CD4-positive, alpha-beta T cell (primary cell): ENCODE measurements at regions not wholly inside any gene's neighbourhood (a gene's known extent, or its start where the extent isn't known, plus 50 kb on each side); places are given as distances from the start of the nearest gene placed in this dataset.

Source experiments
- ATAC-seq: fragments of 200-7000 bp; cut with Tn5 transposase; one replicate; pipeline ENCODE4 v1.10.0; 2022; ENCODE audit warnings: mild to moderate bottlenecking; ENCODE audit not compliant: poor library complexity
- CTCF ChIA-PET: fragments of 350-600 bp; sonication (Branson Sonifier 250); formaldehyde crosslinking; loops from one replicate; lab custom pipeline; 2021; ENCODE audit warnings: antibody characterized with exemption, inconsistent platforms; lab: Charles Lee
- POLR2A ChIA-PET: fragments of 350-600 bp; sonication (Branson Sonifier 250); formaldehyde crosslinking; loops from one replicate; lab custom pipeline; 2021; ENCODE audit warnings: antibody characterized with exemption, inconsistent platforms; lab: Charles Lee
- DNase-seq, 14 experiments: peaks; one replicate each; pipeline ENCODE4 v3.0.0-alpha.2; 2013 to 2020; ENCODE audit warnings: mixed read lengths in 2 of 14
- H3K27ac ChIP-seq, 2 donors: one replicate each; pipeline versions ENCODE4 v1.5.1 to v1.7.0; 2013; ENCODE audit warnings: low read length in 2 of 2, low read depth in 1 of 2, mild to moderate bottlenecking in 1 of 2
- H3K27me3 ChIP-seq, 2 experiments: 1 replicate in 1 of 2; 2 replicates in 1 of 2; pipeline versions ENCODE4 v1.6.1 to v1.7.0; 2013; ENCODE audit warnings: low read length in 2 of 2, control low read depth in 1 of 2, mild to moderate bottlenecking in 1 of 2, moderate library complexity in 1 of 2; ENCODE audit not compliant: insufficient read depth in 2 of 2, control insufficient read depth in 1 of 2
- H3K36me3 ChIP-seq: one replicate; pipeline ENCODE4 v1.6.1; 2013; ENCODE audit warnings: low read length, control low read depth; ENCODE audit not compliant: insufficient read depth
- H3K4me1 ChIP-seq: one replicate; pipeline ENCODE4 v1.6.1; 2013; ENCODE audit warnings: low read length, control low read depth; ENCODE audit not compliant: insufficient read depth
- H3K4me3 ChIP-seq: one replicate; pipeline ENCODE4 v1.5.1; 2013; ENCODE audit warnings: mild to moderate bottlenecking, low read length, moderate library complexity
- H3K9me3 ChIP-seq, 2 experiments: 1 replicate in 1 of 2; 2 replicates in 1 of 2; pipeline versions ENCODE4 v1.6.1 to v1.7.0; 2013; ENCODE audit warnings: low read length in 2 of 2, mild to moderate bottlenecking in 2 of 2, control low read depth in 1 of 2, moderate library complexity in 1 of 2; ENCODE audit not compliant: control insufficient read depth in 1 of 2, insufficient read depth in 1 of 2
- H3K27ac Mint-ChIP-seq: one replicate; pipeline ENCODE4 v1.8.0; 2020; ENCODE audit warnings: mixed read lengths
- H3K27me3 Mint-ChIP-seq: one replicate; pipeline ENCODE4 v1.8.0; 2021; ENCODE audit warnings: mixed read lengths
- H3K36me3 Mint-ChIP-seq: one replicate; pipeline ENCODE4 v1.8.0; 2021; ENCODE audit warnings: low read depth, mixed read lengths
- H3K4me1 Mint-ChIP-seq: one replicate; pipeline ENCODE4 v1.8.0; 2021; ENCODE audit warnings: low read depth, mixed read lengths
- H3K4me3 Mint-ChIP-seq: one replicate; pipeline ENCODE4 v1.8.0; 2020; ENCODE audit warnings: mild to moderate bottlenecking, mixed read lengths
- H3K9me3 Mint-ChIP-seq: one replicate; pipeline ENCODE4 v1.8.0; 2020; ENCODE audit warnings: mixed read lengths
- intact Hi-C, 2 experiments: fragments of 100-400 bp; cut with DNase I in 1 of 2; cut with micrococcal nuclease in 1 of 2; formaldehyde crosslinking; loops; one replicate each; pipeline versions ENCODE4 v1.15.1 to v1.9.0; 2023 to 2025; cut with DNase I, micrococcal nuclease
- TF ChIP-seq, protein P1 (sequence below): fragments of 200-600 bp; IDR thresholded peaks from one replicate; pipeline ENCODE4 v1.8.0; 2022; ENCODE audit warnings: antibody characterized with exemption, mild to moderate bottlenecking

GRCh38 chr18:22606563-22607283 lies 189.0 kb upstream of the CTAGE1 start:
- ATAC-seq, result no peak
- Mint-ChIP-seq H3K4me3 (no peak overlapping the region), H3K27me3 (peaks cover 9% of the 10 kb centered on the region), H3K9me3 (no peaks in the 10 kb centered on the region), H3K4me1 (no peaks in the 10 kb centered on the region), H3K36me3 (no peaks in the 10 kb centered on the region), H3K27ac (no peak overlapping the region)
- no peaks in the 10 kb centered on the region for H3K36me3 ChIP-seq
- intact Hi-C loops, result loop anchor here in 1 of 2 experiments (10.0 kb wide), 1 partner anchor 62 kb away; no protein-coding TSS in a partner anchor
- POLR2A ChIA-PET, result no interaction called here
- peaks cover 0 to 3% of the 10 kb centered on the region in 2 experiments for H3K9me3 ChIP-seq
- H3K4me1 ChIP-seq, result no peaks in the 10 kb centered on the region
- TF ChIP-seq, protein P1, sequence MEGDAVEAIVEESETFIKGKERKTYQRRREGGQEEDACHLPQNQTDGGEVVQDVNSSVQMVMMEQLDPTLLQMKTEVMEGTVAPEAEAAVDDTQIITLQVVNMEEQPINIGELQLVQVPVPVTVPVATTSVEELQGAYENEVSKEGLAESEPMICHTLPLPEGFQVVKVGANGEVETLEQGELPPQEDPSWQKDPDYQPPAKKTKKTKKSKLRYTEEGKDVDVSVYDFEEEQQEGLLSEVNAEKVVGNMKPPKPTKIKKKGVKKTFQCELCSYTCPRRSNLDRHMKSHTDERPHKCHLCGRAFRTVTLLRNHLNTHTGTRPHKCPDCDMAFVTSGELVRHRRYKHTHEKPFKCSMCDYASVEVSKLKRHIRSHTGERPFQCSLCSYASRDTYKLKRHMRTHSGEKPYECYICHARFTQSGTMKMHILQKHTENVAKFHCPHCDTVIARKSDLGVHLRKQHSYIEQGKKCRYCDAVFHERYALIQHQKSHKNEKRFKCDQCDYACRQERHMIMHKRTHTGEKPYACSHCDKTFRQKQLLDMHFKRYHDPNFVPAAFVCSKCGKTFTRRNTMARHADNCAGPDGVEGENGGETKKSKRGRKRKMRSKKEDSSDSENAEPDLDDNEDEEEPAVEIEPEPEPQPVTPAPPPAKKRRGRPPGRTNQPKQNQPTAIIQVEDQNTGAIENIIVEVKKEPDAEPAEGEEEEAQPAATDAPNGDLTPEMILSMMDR, result no peak
- H3K27ac ChIP-seq, result no peak overlapping the region
- DNase-seq, result no peak
- H3K27me3 ChIP-seq, result no peaks in the 10 kb centered on the region
- H3K4me3 ChIP-seq, result no peak overlapping the region
- CTCF ChIA-PET, result no interaction called here

- no peak overlapping the region for H3K4me3 ChIP-seq
- Mint-ChIP-seq H3K27me3 (peaks cover 9% of the 10 kb centered on the region), H3K27ac (no peak overlapping the region), H3K4me1 (no peaks in the 10 kb centered on the region), H3K9me3 (no peaks in the 10 kb centered on the region), H3K36me3 (no peaks in the 10 kb centered on the region), H3K4me3 (no peak overlapping the region)
- no peak overlapping the region for H3K27ac ChIP-seq
- TF ChIP-seq, protein P1, result no peak
- peaks cover 0 to 3% of the 10 kb centered on the region in 2 experiments for H3K9me3 ChIP-seq
- CTCF ChIA-PET, result no interaction called here
- no peaks in the 10 kb centered on the region for H3K27me3 ChIP-seq
- ATAC-seq, result no peak
- intact Hi-C loops, result loop anchor here in 1 of 2 experiments (10.0 kb wide), 1 partner anchor 62 kb away; no protein-coding TSS in a partner anchor
- H3K36me3 ChIP-seq, result no peaks in the 10 kb centered on the region
- no peak for DNase-seq
- POLR2A ChIA-PET, result no interaction called here
- H3K4me1 ChIP-seq, result no peaks in the 10 kb centered on the region
Observed at GRCh38 chr18:22607284-22607635, 189.5 kb upstream of the CTAGE1 start.

DNA sequence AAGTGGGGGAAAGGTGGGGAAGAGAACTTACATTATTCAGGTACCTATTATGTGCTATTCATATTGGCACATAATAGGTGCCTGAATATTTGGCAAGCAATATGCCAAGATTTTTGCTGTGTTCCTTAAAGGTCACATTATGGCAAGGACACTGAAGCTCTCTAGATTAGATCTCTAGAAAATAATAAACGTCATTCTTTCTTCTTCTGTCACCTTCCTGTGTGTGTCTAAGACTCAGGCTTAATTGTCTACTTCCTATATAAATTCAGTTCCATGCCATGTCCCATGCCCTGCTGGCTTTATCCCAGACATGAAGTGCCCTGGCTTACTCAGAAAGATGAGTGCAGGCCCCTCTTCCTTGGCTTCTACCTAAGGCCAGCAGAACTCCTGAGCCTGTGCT lies 191.1 kb upstream of the CTAGE1 start:
- intact Hi-C loops, result loop anchor here in 1 of 2 experiments (10.0 kb wide), 1 partner anchor 64 kb away; no protein-coding TSS in a partner anchor
- Mint-ChIP-seq H3K36me3 (no peaks in the 10 kb centered on the region), H3K27me3 (peaks cover 9% of the 10 kb centered on the region), H3K27ac (no peak overlapping the region), H3K4me3 (no peak overlapping the region), H3K9me3 (no peaks in the 10 kb centered on the region), H3K4me1 (no peaks in the 10 kb centered on the region)
- ChIA-PET CTCF (no interaction called here), POLR2A (no interaction called here)
- TF ChIP-seq, protein P1, result no peak
- Histone ChIP-seq H3K27ac (no peak overlapping the region), H3K27me3 (no peaks in the 10 kb centered on the region), H3K4me1 (no peaks in the 10 kb centered on the region), H3K36me3 (no peaks in the 10 kb centered on the region), H3K4me3 (no peak overlapping the region), H3K9me3 (peaks cover 0 to 8% of the 10 kb centered on the region in 2 experiments)
- DNase-seq (no peak), ATAC-seq (no peak)
